H1 (cell line): ENCODE measurements at regions not wholly inside any gene's neighbourhood (a gene's known extent, or its start where the extent isn't known, plus 50 kb on each side); places are given as distances from the start of the nearest gene placed in this dataset.

Experiments used
- CTCF ChIA-PET: fragments of 300-600 bp; sonication (Branson Sonifier 250); formaldehyde crosslinking; loops from one replicate; lab custom pipeline; 2021; ENCODE audit not compliant: partially characterized antibody; lab: Charles Lee
- POLR2A ChIA-PET: fragments of 300-600 bp; sonication (Branson Sonifier 250); formaldehyde crosslinking; loops from one replicate; lab custom pipeline; 2021; ENCODE audit warnings: inconsistent platforms; ENCODE audit not compliant: partially characterized antibody; lab: Charles Lee
- DNase-seq, 2 experiments: peaks; one replicate each; pipeline versions ENCODE4 v3.0.0 to v3.0.0-alpha.2; 2010 to 2022; ENCODE audit warnings: low spot score in 2 of 2, low read depth in 1 of 2, mixed read lengths in 1 of 2
- FAIRE-seq: peaks from 2 replicates; lab custom pipeline; 2011; peaks lifted over from hg19 to GRCh38; lab: Jason Lieb, UNC
- H2AFZ ChIP-seq: 2 replicates; pipeline ENCODE4 v1.8.1; 2012; ENCODE audit warnings: low read length, inconsistent platforms
- H2AK5ac ChIP-seq: 2 replicates; pipeline ENCODE4 v1.6.1; 2013; ENCODE audit warnings: low read depth, low read length
- H2BK120ac ChIP-seq: replicated peaks from 2 replicates; pipeline ENCODE3; 2013; ENCODE audit warnings: low read depth, low read length, inconsistent platforms
- H2BK12ac ChIP-seq: 2 replicates; pipeline ENCODE4 v1.6.1; 2013; ENCODE audit warnings: low read depth, low read length
- H2BK15ac ChIP-seq: 2 replicates; pipeline ENCODE4 v1.6.1; 2013; ENCODE audit warnings: low read length
- H2BK20ac ChIP-seq: 2 replicates; pipeline ENCODE4 v1.6.1; 2013; ENCODE audit warnings: low read length
- H2BK5ac ChIP-seq: 2 replicates; pipeline ENCODE4 v1.6.1; 2013; ENCODE audit warnings: low read depth, low read length
- H3K14ac ChIP-seq: 2 replicates; pipeline ENCODE4 v1.6.1; 2013; ENCODE audit warnings: inconsistent platforms; ENCODE audit not compliant: insufficient read length
- H3K18ac ChIP-seq: 2 replicates; pipeline ENCODE4 v1.6.1; 2013; ENCODE audit warnings: low read length; ENCODE audit errors: extremely low read depth
- H3K23ac ChIP-seq: 2 replicates; pipeline ENCODE4 v1.6.1; 2013; ENCODE audit warnings: inconsistent platforms; ENCODE audit not compliant: insufficient read length
- H3K23me2 ChIP-seq: 2 replicates; pipeline ENCODE4 v1.6.1; 2013; ENCODE audit warnings: low read depth, low read length
- H3K27ac ChIP-seq: 2 replicates; pipeline ENCODE4 v1.6.1; 2011; ENCODE audit warnings: low read depth, low read length, inconsistent platforms
- H3K27me3 ChIP-seq, 4 experiments: replicated peaks in 1 of 4; 1 replicate in 1 of 4; 2 replicates in 3 of 4; pipeline versions ENCODE4 v1.6.1 to v1.8.1; 2011 to 2013; ENCODE audit warnings: low read length in 3 of 4, mild to moderate bottlenecking in 3 of 4, inconsistent platforms in 2 of 4, mixed read lengths in 2 of 4, moderate library complexity in 1 of 4; ENCODE audit not compliant: control insufficient read depth in 3 of 4, insufficient read depth in 3 of 4; ENCODE audit errors: extremely low read depth in 1 of 4
- H3K36me3 ChIP-seq, 4 experiments: 2 replicates each; pipeline versions ENCODE4 v1.6.1 to v1.8.1; 2011 to 2013; ENCODE audit warnings: mild to moderate bottlenecking in 4 of 4, low read length in 3 of 4, moderate library complexity in 2 of 4, control low read depth in 1 of 4, inconsistent platforms in 1 of 4; ENCODE audit not compliant: insufficient read depth in 4 of 4, control insufficient read depth in 2 of 4
- H3K4ac ChIP-seq: replicated peaks from 2 replicates; pipeline ENCODE3; 2013; ENCODE audit warnings: low read length, low read depth, mixed read lengths, inconsistent platforms; ENCODE audit not compliant: insufficient read length
- H3K4me1 ChIP-seq, 4 experiments: replicated peaks in 1 of 4; 1 replicate in 1 of 4; 2 replicates in 3 of 4; pipeline versions ENCODE4 v1.6.1 to v1.8.1; 2011 to 2013; ENCODE audit warnings: low read length in 3 of 4, inconsistent platforms in 2 of 4, mixed read lengths in 1 of 4; ENCODE audit not compliant: insufficient read depth in 4 of 4, control insufficient read depth in 3 of 4
- H3K4me2 ChIP-seq, 2 experiments: 2 replicates each; pipeline versions ENCODE4 v1.6.1 to v1.8.1; 2011 to 2013; ENCODE audit warnings: low read depth in 2 of 2, low read length in 2 of 2, control low read depth in 1 of 2, inconsistent platforms in 1 of 2, mild to moderate bottlenecking in 1 of 2; ENCODE audit not compliant: insufficient read depth in 1 of 2
- H3K4me3 ChIP-seq, 4 experiments: fragments of 200-600, 300-600 bp in 1 of 4; sonication (generic), shearing (Covaris generic), sonication (Bioruptor Twin) in 1 of 4; 2 replicates each; pipeline versions ENCODE4 v1.5.1 to v1.8.1; 2011 to 2016; ENCODE audit warnings: low read length in 4 of 4, low read depth in 3 of 4, control low read depth in 2 of 4, inconsistent platforms in 2 of 4, mild to moderate bottlenecking in 2 of 4, mixed read lengths in 1 of 4, moderate library complexity in 1 of 4; ENCODE audit not compliant: insufficient read depth in 2 of 4; ENCODE audit errors: extremely low read depth in 1 of 4
- H3K56ac ChIP-seq: replicated peaks from 2 replicates; pipeline ENCODE3; 2013; ENCODE audit warnings: low read depth, mild to moderate bottlenecking, mixed read lengths, low read length, inconsistent platforms; ENCODE audit not compliant: insufficient read length
- H3K79me1 ChIP-seq: 2 replicates; pipeline ENCODE4 v1.6.1; 2013; ENCODE audit warnings: low read depth, low read length, control low read depth
- H3K79me2 ChIP-seq, 2 experiments: 2 replicates each; pipeline versions ENCODE4 v1.6.1 to v1.8.1; 2012 to 2013; ENCODE audit warnings: low read length in 2 of 2, mild to moderate bottlenecking in 2 of 2, inconsistent platforms in 1 of 2; ENCODE audit not compliant: insufficient read depth in 2 of 2, control insufficient read depth in 1 of 2
- H3K9ac ChIP-seq, 4 experiments: replicated peaks in 1 of 4; 1 replicate in 1 of 4; 2 replicates in 3 of 4; pipeline versions ENCODE4 v1.6.1 to v1.8.1; 2011 to 2013; ENCODE audit warnings: low read depth in 3 of 4, low read length in 3 of 4, control low read depth in 2 of 4, mild to moderate bottlenecking in 2 of 4, moderate library complexity in 2 of 4, inconsistent platforms in 1 of 4; ENCODE audit errors: extremely low read depth in 1 of 4
- H3K9me3 ChIP-seq, 2 experiments: 2 replicates each; pipeline versions ENCODE4 v1.6.1 to v1.8.1; 2012 to 2013; ENCODE audit warnings: mild to moderate bottlenecking in 2 of 2, moderate library complexity in 2 of 2, control low read depth in 1 of 2, inconsistent platforms in 1 of 2, low read depth in 1 of 2, low read length in 1 of 2, mixed read lengths in 1 of 2; ENCODE audit not compliant: insufficient read depth in 2 of 2
- H4K20me1 ChIP-seq, 2 experiments: replicated peaks in 1 of 2; 2 replicates each; pipeline versions ENCODE3 to v1.8.1; 2011 to 2013; ENCODE audit warnings: inconsistent platforms in 2 of 2, low read length in 2 of 2, mild to moderate bottlenecking in 1 of 2; ENCODE audit not compliant: insufficient read depth in 2 of 2, control insufficient read depth in 1 of 2
- H4K5ac ChIP-seq: 2 replicates; pipeline ENCODE4 v1.6.1; 2013; ENCODE audit warnings: low read length, low read depth, mixed read lengths, inconsistent platforms; ENCODE audit not compliant: insufficient read length
- H4K8ac ChIP-seq: 2 replicates; pipeline ENCODE4 v1.8.0; 2013; ENCODE audit warnings: mild to moderate bottlenecking, moderate library complexity, low read length, inconsistent platforms; ENCODE audit not compliant: insufficient read depth; ENCODE audit errors: extremely low read depth
- H4K91ac ChIP-seq: replicated peaks from 2 replicates; pipeline ENCODE3; 2013; ENCODE audit warnings: low read length, mixed read lengths, inconsistent platforms; ENCODE audit not compliant: insufficient read length
- CHD2 ChIP-seq: IDR thresholded peaks from 2 replicates; pipeline ENCODE4 v1.6.1; 2012; ENCODE audit warnings: low read length, improper control_type of control experiment
- CTBP2 ChIP-seq: IDR thresholded peaks from 2 replicates; pipeline ENCODE4 v1.7.0; 2011; ENCODE audit warnings: borderline replicate concordance, mild to moderate bottlenecking, moderate library complexity, mixed read lengths, low read length; ENCODE audit not compliant: insufficient read depth, insufficient read length
- EP300 ChIP-seq, 2 experiments: IDR thresholded peaks; 1 replicate in 1 of 2; 2 replicates in 1 of 2; pipeline ENCODE4 v1.6.1; 2011 to 2012; ENCODE audit warnings: low read depth in 2 of 2, low read length in 2 of 2, mild to moderate bottlenecking in 2 of 2, borderline replicate concordance in 1 of 2, inconsistent platforms in 1 of 2, moderate library complexity in 1 of 2
- JUN ChIP-seq: IDR thresholded peaks from 2 replicates; pipeline ENCODE4 v1.6.1; 2011; ENCODE audit warnings: low read depth, mild to moderate bottlenecking, improper control_type of control experiment, low read length
- SIN3A ChIP-seq, 2 experiments: IDR thresholded peaks in 1 of 2; conservative IDR thresholded peaks in 1 of 2; 2 replicates each; pipeline ENCODE4 v1.6.1; 2011 to 2012; ENCODE audit warnings: low read length in 2 of 2, improper control_type of control experiment in 1 of 2, low read depth in 1 of 2, mild to moderate bottlenecking in 1 of 2
- TAF7 ChIP-seq: optimal IDR thresholded peaks from 2 replicates; pipeline ENCODE3; 2011; ENCODE audit warnings: low read depth, mild to moderate bottlenecking, inconsistent platforms, low read length, moderate library complexity, borderline replicate concordance
- WGBS, 2 experiments: shearing (Covaris generic) in 1 of 2; methylation state at CpG; one replicate each; pipeline versions ENCODE4 v1.1.6 to v1.1.7; 2013 to 2015; ENCODE audit warnings: low lambda C conversion rate in 2 of 2, mixed read lengths in 2 of 2, inconsistent platforms in 1 of 2, low coverage in 1 of 2, missing lambda C conversion rate in 1 of 2; ENCODE audit not compliant: insufficient replicate concordance in 2 of 2, insufficient coverage in 1 of 2, insufficient read length in 1 of 2; ENCODE audit errors: extremely low coverage in 1 of 2, missing lambda C conversion rate in 1 of 2; 5-methylcytosine and 5-hydroxymethylcytosine counted together

- Histone ChIP-seq H3K18ac (no peak overlapping the region), H4K5ac (no peak overlapping the region), H3K23ac (no peak overlapping the region), H3K4ac (no peak overlapping the region), H3K23me2 (no peaks in the 10 kb centered on the region), H2BK12ac (no peak overlapping the region), H3K9ac (no peak overlapping the region), H3K56ac (no peak overlapping the region), H3K4me3 (no peak overlapping the region), H2BK15ac (no peak overlapping the region), H3K27me3 (no peaks in the 10 kb centered on the region), H4K91ac (no peak overlapping the region), H4K8ac (no peak overlapping the region), H3K36me3 (no peaks in the 10 kb centered on the region), H3K79me1 (no peaks in the 10 kb centered on the region), H3K27ac (no peak overlapping the region), H3K9me3 (no peaks in the 10 kb centered on the region), H3K79me2 (no peaks in the 10 kb centered on the region), H2AK5ac (no peak overlapping the region), H2BK120ac (no peak overlapping the region), H2BK20ac (no peak overlapping the region), H3K4me2 (no peak overlapping the region), H4K20me1 (no peaks in the 10 kb centered on the region), H3K4me1 (no peaks in the 10 kb centered on the region), H2BK5ac (no peak overlapping the region), H2AFZ (no peak overlapping the region), H3K14ac (no peak overlapping the region)
- ChIA-PET CTCF (no interaction called here), POLR2A (no interaction called here)
- FAIRE-seq, result no peak
- no peak for DNase-seq
- 80% methylated on average over 4 of the region's 4 CpGs; no CpG with 5 or more reads in 1 of the 2 experiments for WGBS, 2 experiments
- TF ChIP-seq CTBP2 (no peak), CHD2 (no peak), SIN3A (conservative IDR thresholded peaks at IDR 0.05 in 1 of 2, IDR thresholded peaks at IDR 0.05 in 1 of 2; ENCODE audit: low read depth in 1 of 2, low read length in 2 of 2) (no peak), TAF7 (no peak), EP300 (IDR thresholded peaks at IDR 0.05; ENCODE audit: borderline replicate concordance in 1 of 2, low read depth in 2 of 2, low read length in 2 of 2) (no peak), JUN (no peak)
Observed at GRCh38 chr7:25356534-25357151, 128.4 kb upstream of the NPVF start.
